GM23338 (cell line): ENCODE measurements at regions not wholly inside any gene's neighbourhood (a gene's known extent, or its start where the extent isn't known, plus 50 kb on each side); places are given as distances from the start of the nearest gene placed in this dataset.

Experiments
- ATAC-seq: fragments of 200-7000 bp; cut with Tn5 transposase; 3 replicates; pipeline ENCODE4 v1.9.1; 2020
- DNase-seq: peaks from one replicate; pipeline ENCODE4 v3.0.0-alpha.2; 2015; ENCODE audit warnings: low spot score
- H2AFZ ChIP-seq: fragments of 200-600 bp; sonication (generic); 2 replicates; pipeline ENCODE4 v1.8.0; 2016; ENCODE audit warnings: antibody characterized with exemption, mild to moderate bottlenecking, moderate library complexity
- H3F3A ChIP-seq: fragments of 200-600 bp; sonication (generic); replicated peaks from 2 replicates; pipeline ENCODE4 v1.8.0; 2017; ENCODE audit warnings: antibody characterized with exemption, mixed run types, low read depth
- H3K27ac ChIP-seq: fragments of 200-600 bp; sonication (generic); 2 replicates; pipeline ENCODE4 v1.6.1; 2016; ENCODE audit warnings: low read depth
- H3K27me3 ChIP-seq: fragments of 200-600 bp; sonication (generic); 2 replicates; pipeline ENCODE4 v1.8.0; 2016; ENCODE audit warnings: mild to moderate bottlenecking, mixed run types, moderate library complexity; ENCODE audit not compliant: insufficient read depth
- H3K36me3 ChIP-seq: fragments of 200-600 bp; sonication (generic); 2 replicates; pipeline ENCODE4 v1.8.0; 2016; ENCODE audit warnings: mild to moderate bottlenecking; ENCODE audit not compliant: insufficient read depth
- H3K4me1 ChIP-seq: fragments of 200-600 bp; sonication (generic); 2 replicates; pipeline ENCODE4 v1.8.0; 2016; ENCODE audit warnings: mild to moderate bottlenecking, moderate library complexity; ENCODE audit not compliant: insufficient read depth
- H3K4me2 ChIP-seq: fragments of 200-600 bp; sonication (generic); 2 replicates; pipeline ENCODE4 v1.7.1; 2017; ENCODE audit warnings: mixed run types
- H3K4me3 ChIP-seq: fragments of 200-600 bp; sonication (generic); 2 replicates; pipeline ENCODE4 v1.6.1; 2016; ENCODE audit warnings: mixed run types
- H3K79me2 ChIP-seq: fragments of 200-600 bp; sonication (generic); replicated peaks from 2 replicates; pipeline ENCODE4 v1.8.0; 2017; ENCODE audit warnings: mild to moderate bottlenecking; ENCODE audit not compliant: insufficient read depth
- H3K9me2 ChIP-seq: fragments of 200-600 bp; sonication (generic); 2 replicates; pipeline ENCODE4 v1.8.0; 2017; ENCODE audit not compliant: insufficient read depth
- H4K20me1 ChIP-seq: fragments of 200-600 bp; sonication (generic); replicated peaks from 2 replicates; pipeline ENCODE4 v1.8.0; 2017; ENCODE audit warnings: mild to moderate bottlenecking; ENCODE audit not compliant: insufficient read depth
- H3K27ac Mint-ChIP-seq: 2 replicates; pipeline ENCODE4 v1.8.0; 2020; ENCODE audit warnings: inconsistent platforms, mild to moderate bottlenecking, moderate library complexity, mixed read lengths
- H3K27me3 Mint-ChIP-seq: 3 replicates; pipeline ENCODE4 v1.8.0; 2022; ENCODE audit warnings: low read depth, mild to moderate bottlenecking, moderate library complexity, mixed read lengths, inconsistent platforms; ENCODE audit not compliant: insufficient read depth, poor library complexity
- H3K36me3 Mint-ChIP-seq: 3 replicates; pipeline ENCODE4 v1.8.0; 2021; ENCODE audit warnings: low read depth, mild to moderate bottlenecking, inconsistent platforms, moderate library complexity, mixed read lengths
- H3K4me1 Mint-ChIP-seq: 3 replicates; pipeline ENCODE4 v1.8.0; 2020; ENCODE audit warnings: mild to moderate bottlenecking, inconsistent platforms, mixed read lengths
- H3K4me3 Mint-ChIP-seq: 3 replicates; pipeline ENCODE4 v1.8.0; 2021; ENCODE audit warnings: moderate library complexity, mild to moderate bottlenecking, inconsistent platforms, mixed read lengths
- H3K9me3 Mint-ChIP-seq: 3 replicates; pipeline ENCODE4 v1.8.0; 2020; ENCODE audit warnings: moderate library complexity, mild to moderate bottlenecking, inconsistent platforms, mixed read lengths
- CREB1 ChIP-seq: fragments of 250-450 bp; sonication (Bioruptor Pico); IDR thresholded peaks from 2 replicates; pipeline ENCODE4 v1.5.0; 2020; ENCODE audit warnings: low read depth, mild to moderate bottlenecking, moderate library complexity
- EZH2 ChIP-seq: fragments of 200-600 bp; sonication (generic); IDR thresholded peaks from one replicate; pipeline ENCODE4 v1.8.0; 2017; ENCODE audit warnings: antibody characterized with exemption, mild to moderate bottlenecking, low read depth; ENCODE audit not compliant: unreplicated experiment
- EZH2phosphoT487 ChIP-seq: fragments of 200-600 bp; sonication (generic); IDR thresholded peaks from one replicate; pipeline ENCODE4 v1.8.1; 2018; ENCODE audit warnings: antibody characterized with exemption; ENCODE audit not compliant: unreplicated experiment
- JUNB ChIP-seq: IDR thresholded peaks from one replicate; pipeline ENCODE4 v1.6.1; 2016; ENCODE audit warnings: antibody characterized with exemption; ENCODE audit not compliant: unreplicated experiment
- NANOG ChIP-seq: IDR thresholded peaks from 2 replicates; pipeline ENCODE4 v1.6.1; 2016; ENCODE audit warnings: antibody characterized with exemption, borderline replicate concordance
- POLR2AphosphoS5 ChIP-seq: IDR thresholded peaks from 2 replicates; pipeline ENCODE4 v1.6.1; 2016; ENCODE audit warnings: antibody characterized with exemption, low read depth
- STAT1 ChIP-seq: IDR thresholded peaks from one replicate; pipeline ENCODE4 v1.6.1; 2016; ENCODE audit warnings: antibody characterized with exemption; ENCODE audit not compliant: unreplicated experiment
- ZNF114 ChIP-seq: fragments of 250-450 bp; sonication (Bioruptor Pico); IDR thresholded peaks from 2 replicates; pipeline ENCODE4 v1.5.0; 2020; ENCODE audit warnings: mild to moderate bottlenecking, moderate library complexity
- ZNF331 ChIP-seq: fragments of 250-450 bp; sonication (Bioruptor Pico); IDR thresholded peaks from 2 replicates; pipeline ENCODE4 v1.5.0; 2020; ENCODE audit warnings: low read depth, mild to moderate bottlenecking, moderate library complexity
- TF ChIP-seq, protein P1 (sequence below): fragments of 250-450 bp; sonication (Bioruptor Pico); IDR thresholded peaks from 2 replicates; pipeline ENCODE4 v1.5.0; 2020; ENCODE audit warnings: mild to moderate bottlenecking, moderate library complexity
- TF ChIP-seq, protein P2 (sequence below), 2 experiments: fragments of 200-600 bp in 1 of 2; sonication (generic) in 1 of 2; conservative IDR thresholded peaks; 2 replicates each; pipeline versions ENCODE4 v1.5.1 to v1.6.1; 2016 to 2017; ENCODE audit warnings: antibody characterized with exemption in 2 of 2, low read depth in 2 of 2, mild to moderate bottlenecking in 2 of 2, moderate library complexity in 1 of 2
- TF ChIP-seq, protein P3 (sequence below): IDR thresholded peaks from 2 replicates; pipeline ENCODE4 v1.6.1; 2016; ENCODE audit warnings: antibody characterized with exemption
- TF ChIP-seq, protein P4 (sequence below): IDR thresholded peaks from one replicate; pipeline ENCODE4 v1.6.1; 2018; ENCODE audit warnings: antibody characterized with exemption; ENCODE audit not compliant: unreplicated experiment

DNA sequence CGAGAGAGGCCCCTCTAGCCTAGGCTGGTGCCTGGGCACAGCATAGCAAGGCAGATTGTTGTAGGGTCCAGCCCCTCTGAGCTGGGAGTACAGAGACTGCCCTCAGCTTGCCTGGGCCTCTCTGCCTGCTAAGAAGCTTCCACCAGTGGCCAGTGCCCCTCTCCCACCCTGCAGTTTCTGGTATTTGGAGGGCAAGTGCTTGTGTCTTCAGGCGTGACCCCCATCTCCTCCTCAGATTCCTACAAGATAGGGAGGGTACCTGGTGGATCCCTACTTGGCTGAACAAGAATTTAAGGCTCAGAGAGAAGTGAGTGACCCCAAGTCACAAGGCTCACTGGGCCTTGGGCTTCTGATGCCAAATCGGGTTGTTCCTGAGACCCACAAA lies 152.7 kb downstream of the URI1 start:
- Histone ChIP-seq H3K4me2 (no peak overlapping the region), H3K79me2 (no peaks in the 10 kb centered on the region), H3K4me3 (no peak overlapping the region), H2AFZ (no peak overlapping the region), H3F3A (no peaks in the 10 kb centered on the region), H3K27ac (no peak overlapping the region), H3K27me3 (no peaks in the 10 kb centered on the region), H3K9me2 (no peaks in the 10 kb centered on the region), H3K4me1 (no peaks in the 10 kb centered on the region), H3K36me3 (no peaks in the 10 kb centered on the region), H4K20me1 (no peaks in the 10 kb centered on the region)
- Mint-ChIP-seq H3K36me3 (no peaks in the 10 kb centered on the region), H3K27ac (no peak overlapping the region), H3K9me3 (no peaks in the 10 kb centered on the region; the same call in 2 of the 3 replicates), H3K4me1 (peaks cover 3% of the 10 kb centered on the region; the same call in 1 of the 3 replicates), H3K4me3 (no peak overlapping the region), H3K27me3 (peaks cover 3% of the 10 kb centered on the region)
- DNase-seq (no peak), ATAC-seq (no peak)
- TF ChIP-seq ZNF114 (CRISPR knock-in tag), result no peak
- no peak for TF ChIP-seq EZH2
- no peak for TF ChIP-seq JUNB
- TF ChIP-seq, protein P1, sequence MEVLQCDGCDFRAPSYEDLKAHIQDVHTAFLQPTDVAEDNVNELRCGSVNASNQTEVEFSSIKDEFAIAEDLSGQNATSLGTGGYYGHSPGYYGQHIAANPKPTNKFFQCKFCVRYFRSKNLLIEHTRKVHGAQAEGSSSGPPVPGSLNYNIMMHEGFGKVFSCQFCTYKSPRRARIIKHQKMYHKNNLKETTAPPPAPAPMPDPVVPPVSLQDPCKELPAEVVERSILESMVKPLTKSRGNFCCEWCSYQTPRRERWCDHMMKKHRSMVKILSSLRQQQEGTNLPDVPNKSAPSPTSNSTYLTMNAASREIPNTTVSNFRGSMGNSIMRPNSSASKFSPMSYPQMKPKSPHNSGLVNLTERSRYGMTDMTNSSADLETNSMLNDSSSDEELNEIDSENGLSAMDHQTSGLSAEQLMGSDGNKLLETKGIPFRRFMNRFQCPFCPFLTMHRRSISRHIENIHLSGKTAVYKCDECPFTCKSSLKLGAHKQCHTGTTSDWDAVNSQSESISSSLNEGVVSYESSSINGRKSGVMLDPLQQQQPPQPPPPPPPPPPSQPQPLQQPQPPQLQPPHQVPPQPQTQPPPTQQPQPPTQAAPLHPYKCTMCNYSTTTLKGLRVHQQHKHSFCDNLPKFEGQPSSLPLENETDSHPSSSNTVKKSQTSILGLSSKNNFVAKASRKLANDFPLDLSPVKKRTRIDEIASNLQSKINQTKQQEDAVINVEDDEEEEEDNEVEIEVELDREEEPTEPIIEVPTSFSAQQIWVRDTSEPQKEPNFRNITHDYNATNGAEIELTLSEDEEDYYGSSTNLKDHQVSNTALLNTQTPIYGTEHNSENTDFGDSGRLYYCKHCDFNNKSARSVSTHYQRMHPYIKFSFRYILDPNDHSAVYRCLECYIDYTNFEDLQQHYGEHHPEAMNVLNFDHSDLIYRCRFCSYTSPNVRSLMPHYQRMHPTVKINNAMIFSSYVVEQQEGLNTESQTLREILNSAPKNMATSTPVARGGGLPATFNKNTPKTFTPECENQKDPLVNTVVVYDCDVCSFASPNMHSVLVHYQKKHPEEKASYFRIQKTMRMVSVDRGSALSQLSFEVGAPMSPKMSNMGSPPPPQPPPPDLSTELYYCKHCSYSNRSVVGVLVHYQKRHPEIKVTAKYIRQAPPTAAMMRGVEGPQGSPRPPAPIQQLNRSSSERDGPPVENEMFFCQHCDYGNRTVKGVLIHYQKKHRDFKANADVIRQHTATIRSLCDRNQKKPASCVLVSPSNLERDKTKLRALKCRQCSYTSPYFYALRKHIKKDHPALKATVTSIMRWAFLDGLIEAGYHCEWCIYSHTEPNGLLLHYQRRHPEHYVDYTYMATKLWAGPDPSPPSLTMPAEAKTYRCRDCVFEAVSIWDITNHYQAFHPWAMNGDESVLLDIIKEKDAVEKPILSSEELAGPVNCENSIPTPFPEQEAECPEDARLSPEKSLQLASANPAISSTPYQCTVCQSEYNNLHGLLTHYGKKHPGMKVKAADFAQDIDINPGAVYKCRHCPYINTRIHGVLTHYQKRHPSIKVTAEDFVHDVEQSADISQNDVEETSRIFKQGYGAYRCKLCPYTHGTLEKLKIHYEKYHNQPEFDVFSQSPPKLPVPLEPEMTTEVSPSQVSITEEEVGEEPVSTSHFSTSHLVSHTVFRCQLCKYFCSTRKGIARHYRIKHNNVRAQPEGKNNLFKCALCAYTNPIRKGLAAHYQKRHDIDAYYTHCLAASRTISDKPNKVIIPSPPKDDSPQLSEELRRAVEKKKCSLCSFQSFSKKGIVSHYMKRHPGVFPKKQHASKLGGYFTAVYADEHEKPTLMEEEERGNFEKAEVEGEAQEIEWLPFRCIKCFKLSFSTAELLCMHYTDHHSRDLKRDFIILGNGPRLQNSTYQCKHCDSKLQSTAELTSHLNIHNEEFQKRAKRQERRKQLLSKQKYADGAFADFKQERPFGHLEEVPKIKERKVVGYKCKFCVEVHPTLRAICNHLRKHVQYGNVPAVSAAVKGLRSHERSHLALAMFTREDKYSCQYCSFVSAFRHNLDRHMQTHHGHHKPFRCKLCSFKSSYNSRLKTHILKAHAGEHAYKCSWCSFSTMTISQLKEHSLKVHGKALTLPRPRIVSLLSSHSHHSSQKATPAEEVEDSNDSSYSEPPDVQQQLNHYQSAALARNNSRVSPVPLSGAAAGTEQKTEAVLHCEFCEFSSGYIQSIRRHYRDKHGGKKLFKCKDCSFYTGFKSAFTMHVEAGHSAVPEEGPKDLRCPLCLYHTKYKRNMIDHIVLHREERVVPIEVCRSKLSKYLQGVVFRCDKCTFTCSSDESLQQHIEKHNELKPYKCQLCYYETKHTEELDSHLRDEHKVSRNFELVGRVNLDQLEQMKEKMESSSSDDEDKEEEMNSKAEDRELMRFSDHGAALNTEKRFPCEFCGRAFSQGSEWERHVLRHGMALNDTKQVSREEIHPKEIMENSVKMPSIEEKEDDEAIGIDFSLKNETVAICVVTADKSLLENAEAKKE, result no peak
- TF ChIP-seq NANOG, result no peak
- TF ChIP-seq, protein P2, sequence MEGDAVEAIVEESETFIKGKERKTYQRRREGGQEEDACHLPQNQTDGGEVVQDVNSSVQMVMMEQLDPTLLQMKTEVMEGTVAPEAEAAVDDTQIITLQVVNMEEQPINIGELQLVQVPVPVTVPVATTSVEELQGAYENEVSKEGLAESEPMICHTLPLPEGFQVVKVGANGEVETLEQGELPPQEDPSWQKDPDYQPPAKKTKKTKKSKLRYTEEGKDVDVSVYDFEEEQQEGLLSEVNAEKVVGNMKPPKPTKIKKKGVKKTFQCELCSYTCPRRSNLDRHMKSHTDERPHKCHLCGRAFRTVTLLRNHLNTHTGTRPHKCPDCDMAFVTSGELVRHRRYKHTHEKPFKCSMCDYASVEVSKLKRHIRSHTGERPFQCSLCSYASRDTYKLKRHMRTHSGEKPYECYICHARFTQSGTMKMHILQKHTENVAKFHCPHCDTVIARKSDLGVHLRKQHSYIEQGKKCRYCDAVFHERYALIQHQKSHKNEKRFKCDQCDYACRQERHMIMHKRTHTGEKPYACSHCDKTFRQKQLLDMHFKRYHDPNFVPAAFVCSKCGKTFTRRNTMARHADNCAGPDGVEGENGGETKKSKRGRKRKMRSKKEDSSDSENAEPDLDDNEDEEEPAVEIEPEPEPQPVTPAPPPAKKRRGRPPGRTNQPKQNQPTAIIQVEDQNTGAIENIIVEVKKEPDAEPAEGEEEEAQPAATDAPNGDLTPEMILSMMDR (conservative IDR thresholded peaks at IDR 0.05; ENCODE audit: low read depth in 2 of 2), result no peak
- no peak for TF ChIP-seq CREB1 (CRISPR knock-in tag)
- TF ChIP-seq ZNF331, result no peak
- TF ChIP-seq EZH2phosphoT487, result no peak
- TF ChIP-seq POLR2AphosphoS5, result no peak
- TF ChIP-seq STAT1, result no peak
- TF ChIP-seq, protein P3, sequence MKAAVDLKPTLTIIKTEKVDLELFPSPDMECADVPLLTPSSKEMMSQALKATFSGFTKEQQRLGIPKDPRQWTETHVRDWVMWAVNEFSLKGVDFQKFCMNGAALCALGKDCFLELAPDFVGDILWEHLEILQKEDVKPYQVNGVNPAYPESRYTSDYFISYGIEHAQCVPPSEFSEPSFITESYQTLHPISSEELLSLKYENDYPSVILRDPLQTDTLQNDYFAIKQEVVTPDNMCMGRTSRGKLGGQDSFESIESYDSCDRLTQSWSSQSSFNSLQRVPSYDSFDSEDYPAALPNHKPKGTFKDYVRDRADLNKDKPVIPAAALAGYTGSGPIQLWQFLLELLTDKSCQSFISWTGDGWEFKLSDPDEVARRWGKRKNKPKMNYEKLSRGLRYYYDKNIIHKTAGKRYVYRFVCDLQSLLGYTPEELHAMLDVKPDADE, result no peak
- TF ChIP-seq, protein P4, sequence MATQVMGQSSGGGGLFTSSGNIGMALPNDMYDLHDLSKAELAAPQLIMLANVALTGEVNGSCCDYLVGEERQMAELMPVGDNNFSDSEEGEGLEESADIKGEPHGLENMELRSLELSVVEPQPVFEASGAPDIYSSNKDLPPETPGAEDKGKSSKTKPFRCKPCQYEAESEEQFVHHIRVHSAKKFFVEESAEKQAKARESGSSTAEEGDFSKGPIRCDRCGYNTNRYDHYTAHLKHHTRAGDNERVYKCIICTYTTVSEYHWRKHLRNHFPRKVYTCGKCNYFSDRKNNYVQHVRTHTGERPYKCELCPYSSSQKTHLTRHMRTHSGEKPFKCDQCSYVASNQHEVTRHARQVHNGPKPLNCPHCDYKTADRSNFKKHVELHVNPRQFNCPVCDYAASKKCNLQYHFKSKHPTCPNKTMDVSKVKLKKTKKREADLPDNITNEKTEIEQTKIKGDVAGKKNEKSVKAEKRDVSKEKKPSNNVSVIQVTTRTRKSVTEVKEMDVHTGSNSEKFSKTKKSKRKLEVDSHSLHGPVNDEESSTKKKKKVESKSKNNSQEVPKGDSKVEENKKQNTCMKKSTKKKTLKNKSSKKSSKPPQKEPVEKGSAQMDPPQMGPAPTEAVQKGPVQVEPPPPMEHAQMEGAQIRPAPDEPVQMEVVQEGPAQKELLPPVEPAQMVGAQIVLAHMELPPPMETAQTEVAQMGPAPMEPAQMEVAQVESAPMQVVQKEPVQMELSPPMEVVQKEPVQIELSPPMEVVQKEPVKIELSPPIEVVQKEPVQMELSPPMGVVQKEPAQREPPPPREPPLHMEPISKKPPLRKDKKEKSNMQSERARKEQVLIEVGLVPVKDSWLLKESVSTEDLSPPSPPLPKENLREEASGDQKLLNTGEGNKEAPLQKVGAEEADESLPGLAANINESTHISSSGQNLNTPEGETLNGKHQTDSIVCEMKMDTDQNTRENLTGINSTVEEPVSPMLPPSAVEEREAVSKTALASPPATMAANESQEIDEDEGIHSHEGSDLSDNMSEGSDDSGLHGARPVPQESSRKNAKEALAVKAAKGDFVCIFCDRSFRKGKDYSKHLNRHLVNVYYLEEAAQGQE, result no peak
